Left ventricle myocardium inferior (tissue), 1 donor: ENCODE measurements at regions not wholly inside any gene's neighbourhood (a gene's known extent, or its start where the extent isn't known, plus 50 kb on each side); places are given as distances from the start of the nearest gene placed in this dataset.

Source experiments
- DNase-seq: peaks from one replicate; pipeline ENCODE4 v3.0.0-alpha.2; 2020
- H3K27ac ChIP-seq: fragments of 200-600 bp; replicated peaks from 2 replicates; pipeline ENCODE4 v1.8.0; 2021
- H3K27me3 ChIP-seq: fragments of 200-600 bp; 2 replicates; pipeline ENCODE4 v1.8.0; 2021; ENCODE audit warnings: low read depth
- H3K36me3 ChIP-seq: fragments of 200-600 bp; 2 replicates; pipeline ENCODE4 v1.8.0; 2021
- H3K4me1 ChIP-seq: fragments of 200-600 bp; 2 replicates; pipeline ENCODE4 v1.8.0; 2021
- H3K4me3 ChIP-seq: fragments of 200-600 bp; 2 replicates; pipeline ENCODE4 v1.8.0; 2021; ENCODE audit warnings: mild to moderate bottlenecking, moderate library complexity
- H3K9me3 ChIP-seq: fragments of 200-600 bp; replicated peaks from 2 replicates; pipeline ENCODE4 v1.8.0; 2021
- CTCF ChIP-seq: fragments of 200-600 bp; IDR thresholded peaks from 2 replicates; pipeline ENCODE4 v1.8.0; 2021; ENCODE audit warnings: antibody characterized with exemption, mild to moderate bottlenecking, borderline replicate concordance
- intact Hi-C: fragments of 100-400 bp; cut with micrococcal nuclease; formaldehyde crosslinking; loops from one replicate; pipeline ENCODE4 v1.11.0; 2022
- donor health status: DM: no; HTN: yes; CAD: no; lungs with severe emphysema.

- no peak for DNase-seq
- Histone ChIP-seq H3K4me1 (no peaks in the 10 kb centered on the region), H3K9me3 (peaks cover 25% of the 10 kb centered on the region), H3K36me3 (peaks cover 3% of the 10 kb centered on the region), H3K27me3 (peaks cover 11% of the 10 kb centered on the region), H3K27ac (no peak overlapping the region), H3K4me3 (no peak overlapping the region)
- intact Hi-C loops: no loop called here
- TF ChIP-seq CTCF: no peak
Observed at GRCh38 chr14:104248203-104249055, 110.0 kb downstream of the KIF26A start.

GRCh38 chr14:104249089-104249488 lies 110.7 kb downstream of the KIF26A start:
- H3K4me1 ChIP-seq: no peaks in the 10 kb centered on the region
- no peak overlapping the region for H3K27ac ChIP-seq
- peaks cover 3% of the 10 kb centered on the region for H3K36me3 ChIP-seq
- no peak for TF ChIP-seq CTCF
- H3K4me3 ChIP-seq: no peak overlapping the region
- H3K9me3 ChIP-seq: peaks cover 21% of the 10 kb centered on the region
- DNase-seq: no peak
- intact Hi-C loops: no loop called here
- peaks cover 14% of the 10 kb centered on the region for H3K27me3 ChIP-seq

GRCh38 chr14:104249706-104250105 lies 111.3 kb downstream of the KIF26A start:
- peaks cover 19% of the 10 kb centered on the region for H3K9me3 ChIP-seq
- intact Hi-C loops: no loop called here
- DNase-seq: no peak
- H3K27ac ChIP-seq: no peak overlapping the region
- peaks cover 10% of the 10 kb centered on the region for H3K27me3 ChIP-seq
- H3K4me3 ChIP-seq: no peak overlapping the region
- no peaks in the 10 kb centered on the region for H3K4me1 ChIP-seq
- H3K36me3 ChIP-seq: peaks cover 3% of the 10 kb centered on the region
- no peak for TF ChIP-seq CTCF

GRCh38 chr14:104250175-104250574 lies 111.8 kb downstream of the KIF26A start:
- Histone ChIP-seq H3K27me3 (peaks cover 10% of the 10 kb centered on the region), H3K4me1 (no peaks in the 10 kb centered on the region), H3K4me3 (no peak overlapping the region), H3K9me3 (peaks cover 14% of the 10 kb centered on the region), H3K27ac (no peak overlapping the region), H3K36me3 (peaks cover 3% of the 10 kb centered on the region)
- TF ChIP-seq CTCF: no peak
- intact Hi-C loops: no loop called here
- DNase-seq: no peak

- Histone ChIP-seq H3K27me3 (peaks cover 24% of the 10 kb centered on the region), H3K36me3 (no peaks in the 10 kb centered on the region), H3K9me3 (no peaks in the 10 kb centered on the region), H3K4me3 (no peak overlapping the region), H3K27ac (no peak overlapping the region), H3K4me1 (no peaks in the 10 kb centered on the region)
- DNase-seq: no peak
- no peak for TF ChIP-seq CTCF
- intact Hi-C loops: no loop called here
Observed at GRCh38 chr14:104252256-104253215, 114.1 kb downstream of the KIF26A start.
